Thyroid gland (tissue), 4 donors: ENCODE measurements at regions not wholly inside any gene's neighbourhood (a gene's known extent, or its start where the extent isn't known, plus 50 kb on each side); places are given as distances from the start of the nearest gene placed in this dataset.

ENCODE experiments used
- POLR2A ChIP-seq, 2 donors: fragments of 450-650 bp; IDR thresholded peaks; one replicate each; pipeline ENCODE4 v1.6.1; 2017; ENCODE audit warnings: antibody characterized with exemption in 2 of 2, mild to moderate bottlenecking in 2 of 2, moderate library complexity in 1 of 2
- TF ChIP-seq, protein P1 (sequence below), 6 experiments: fragments of 200-600 bp in 3 of 6; fragments of 450-650 bp in 3 of 6; sonication (generic) in 3 of 6; IDR thresholded peaks; one replicate each; pipeline ENCODE4 v1.5.1; 2016 to 2019; ENCODE audit warnings: antibody characterized with exemption in 6 of 6, mild to moderate bottlenecking in 2 of 6, inconsistent platforms in 1 of 6, moderate library complexity in 1 of 6

- TF ChIP-seq POLR2A (IDR thresholded peaks at IDR 0.05): no peak
- TF ChIP-seq, protein P1, sequence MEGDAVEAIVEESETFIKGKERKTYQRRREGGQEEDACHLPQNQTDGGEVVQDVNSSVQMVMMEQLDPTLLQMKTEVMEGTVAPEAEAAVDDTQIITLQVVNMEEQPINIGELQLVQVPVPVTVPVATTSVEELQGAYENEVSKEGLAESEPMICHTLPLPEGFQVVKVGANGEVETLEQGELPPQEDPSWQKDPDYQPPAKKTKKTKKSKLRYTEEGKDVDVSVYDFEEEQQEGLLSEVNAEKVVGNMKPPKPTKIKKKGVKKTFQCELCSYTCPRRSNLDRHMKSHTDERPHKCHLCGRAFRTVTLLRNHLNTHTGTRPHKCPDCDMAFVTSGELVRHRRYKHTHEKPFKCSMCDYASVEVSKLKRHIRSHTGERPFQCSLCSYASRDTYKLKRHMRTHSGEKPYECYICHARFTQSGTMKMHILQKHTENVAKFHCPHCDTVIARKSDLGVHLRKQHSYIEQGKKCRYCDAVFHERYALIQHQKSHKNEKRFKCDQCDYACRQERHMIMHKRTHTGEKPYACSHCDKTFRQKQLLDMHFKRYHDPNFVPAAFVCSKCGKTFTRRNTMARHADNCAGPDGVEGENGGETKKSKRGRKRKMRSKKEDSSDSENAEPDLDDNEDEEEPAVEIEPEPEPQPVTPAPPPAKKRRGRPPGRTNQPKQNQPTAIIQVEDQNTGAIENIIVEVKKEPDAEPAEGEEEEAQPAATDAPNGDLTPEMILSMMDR (IDR thresholded peaks at IDR 0.05): no peak
These were observed 153.9 kb downstream of the ZNF518B start for GRCh38 chr4:10303291-10303690.
